Adrenal gland (tissue), 9 donors: ENCODE measurements at regions not wholly inside any gene's neighbourhood (a gene's known extent, or its start where the extent isn't known, plus 50 kb on each side); places are given as distances from the start of the nearest gene placed in this dataset.

Experiments
- DNase-seq, 7 donors: peaks; one replicate each; pipeline ENCODE4 v3.0.0-alpha.2; 2019 to 2020
- H3K27ac ChIP-seq, 5 donors: fragments of 200-600 bp; sonication (generic) in 4 of 5; 1 replicate in 3 of 5; 2 replicates in 2 of 5; pipeline versions ENCODE4 v1.5.1 to v1.8.0; 2016 to 2020; ENCODE audit warnings: mild to moderate bottlenecking in 1 of 5
- H3K27me3 ChIP-seq: fragments of 200-600 bp; 2 replicates; pipeline ENCODE4 v1.8.0; 2021
- H3K36me3 ChIP-seq, 2 donors: fragments of 200-600 bp; replicated peaks in 1 of 2; 1 replicate in 1 of 2; 2 replicates in 1 of 2; pipeline versions ENCODE4 v1.5.1 to v1.8.0; 2018 to 2022
- H3K4me1 ChIP-seq, 2 donors: fragments of 200-600 bp; replicated peaks in 1 of 2; 1 replicate in 1 of 2; 2 replicates in 1 of 2; pipeline versions ENCODE4 v1.5.1 to v1.8.0; 2018 to 2021
- H3K4me3 ChIP-seq, 4 donors: fragments of 200-600 bp; sonication (generic) in 3 of 4; one replicate each; pipeline ENCODE4 v1.5.1; 2016 to 2018
- H3K9me3 ChIP-seq, 3 donors: fragments of 200-600 bp; sonication (generic) in 1 of 3; replicated peaks in 1 of 3; 1 replicate in 2 of 3; 2 replicates in 1 of 3; pipeline versions ENCODE4 v1.5.1 to v1.8.0; 2016 to 2021
- CTCF ChIP-seq, 6 experiments: fragments of 450-650 bp in 4 of 6; fragments of 200-600 bp in 2 of 6; sonication (generic) in 1 of 6; IDR thresholded peaks; 1 replicate in 5 of 6; 2 replicates in 1 of 6; pipeline versions ENCODE4 v1.5.1 to v1.8.0; 2016 to 2021; ENCODE audit warnings: antibody characterized with exemption in 6 of 6, mild to moderate bottlenecking in 2 of 6, moderate library complexity in 1 of 6
- POLR2A ChIP-seq, 2 donors: fragments of 450-650 bp; IDR thresholded peaks; one replicate each; pipeline ENCODE4 v1.6.1; 2017; ENCODE audit warnings: antibody characterized with exemption in 2 of 2, mild to moderate bottlenecking in 2 of 2, moderate library complexity in 1 of 2
- WGBS, 4 donors: extraction: QIAGEN DNeasy Blood & Tissue Kit in 2 of 4; methylation state at CpG; one replicate each; pipeline versions ENCODE4 v1.1.5 to v1.1.7; 2013 to 2017; 5-methylcytosine and 5-hydroxymethylcytosine counted together
- intact Hi-C, 2 donors: fragments of 100-400 bp; cut with DNase I; formaldehyde crosslinking; loops; one replicate each; pipeline versions ENCODE4 v1.14.1 to v1.15.0; 2022 to 2023
- donor health status: healthy with polysubstance abuse.
- donor health status: Bipolar disorder and iron deficiency.
- donor health status: DM: yes; HTN: yes; CAD: no.
- donor health status: DM: no; HTN: no; CAD: no.
- donor health status: DM: no; HTN: no; CAD: no.

GRCh38 chr16:13573903-13574302 lies 346.1 kb upstream of the ERCC4 start:
- intact Hi-C loops: no loop called here
- H3K36me3 ChIP-seq: no peaks in the 10 kb centered on the region
- TF ChIP-seq CTCF (IDR thresholded peaks at IDR 0.05) (no peak), POLR2A (IDR thresholded peaks at IDR 0.05) (no peak)
- 68 to 79% (median 74%) methylated on average over 3 of the region's 3 CpGs for WGBS, 4 donors
- no peaks in the 10 kb centered on the region for H3K9me3 ChIP-seq
- no peaks in the 10 kb centered on the region for H3K4me1 ChIP-seq
- DNase-seq: no peak
- H3K27ac ChIP-seq: no peak overlapping the region
- H3K4me3 ChIP-seq: no peak overlapping the region
- no peaks in the 10 kb centered on the region for H3K27me3 ChIP-seq

GRCh38 chr16:13586051-13586450 lies 333.9 kb upstream of the ERCC4 start:
- no peaks in the 10 kb centered on the region for H3K36me3 ChIP-seq
- no peak overlapping the region for H3K27ac ChIP-seq
- WGBS, 4 donors: 49 to 75% (median 67%) methylated on average over 1 of the region's 1 CpG
- DNase-seq: no peak
- no peaks in the 10 kb centered on the region for H3K9me3 ChIP-seq
- TF ChIP-seq POLR2A (IDR thresholded peaks at IDR 0.05): no peak
- no peak for TF ChIP-seq CTCF (IDR thresholded peaks at IDR 0.05)
- intact Hi-C loops: no loop called here
- H3K4me1 ChIP-seq: no peaks in the 10 kb centered on the region
- H3K4me3 ChIP-seq: no peak overlapping the region
- no peaks in the 10 kb centered on the region for H3K27me3 ChIP-seq

- Histone ChIP-seq H3K27ac (no peak overlapping the region), H3K4me3 (no peak overlapping the region), H3K36me3 (no peaks in the 10 kb centered on the region), H3K9me3 (no peaks in the 10 kb centered on the region), H3K27me3 (no peaks in the 10 kb centered on the region), H3K4me1 (no peaks in the 10 kb centered on the region)
- intact Hi-C loops: no loop called here
- TF ChIP-seq CTCF (IDR thresholded peaks at IDR 0.05) (no peak), POLR2A (IDR thresholded peaks at IDR 0.05) (no peak)
- WGBS, 4 donors: 52 to 82% (median 59%) methylated on average over 1 of the region's 1 CpG
- DNase-seq: no peak
These were observed 332.8 kb upstream of the ERCC4 start for GRCh38 chr16:13587181-13587580.

- intact Hi-C loops: no loop called here
- Histone ChIP-seq H3K27me3 (no peaks in the 10 kb centered on the region), H3K4me1 (no peaks in the 10 kb centered on the region), H3K4me3 (no peak overlapping the region), H3K27ac (no peak overlapping the region), H3K36me3 (no peaks in the 10 kb centered on the region), H3K9me3 (no peaks in the 10 kb centered on the region)
- DNase-seq: no peak
- TF ChIP-seq POLR2A (IDR thresholded peaks at IDR 0.05) (no peak), CTCF (IDR thresholded peaks at IDR 0.05) (no peak)
- WGBS, 4 donors: 26 to 53% (median 28%) methylated on average over 3 of the region's 3 CpGs
These were observed 325.1 kb upstream of the ERCC4 start for GRCh38 chr16:13594823-13595222.
